Epithelial cell of esophagus (primary cell): ENCODE measurements at regions not wholly inside any gene's neighbourhood (a gene's known extent, or its start where the extent isn't known, plus 50 kb on each side); places are given as distances from the start of the nearest gene placed in this dataset.

ENCODE experiments used
- DNase-seq: peaks from one replicate; pipeline ENCODE4 v3.0.0; 2010; ENCODE audit warnings: low read depth
- H3K4me3 ChIP-seq: 2 replicates; pipeline ENCODE4 v1.5.1; 2011; ENCODE audit warnings: mild to moderate bottlenecking, low read length, control low read depth
- CTCF ChIP-seq: IDR thresholded peaks from 2 replicates; pipeline ENCODE4 v1.5.1; 2011; ENCODE audit warnings: low read depth, mild to moderate bottlenecking, low read length, control low read depth, inconsistent platforms; ENCODE audit not compliant: insufficient read depth; ENCODE audit errors: missing control alignments

GRCh38 chr10:28426392-28427159, 106.3 kb upstream of the WAC start:
- H3K4me3 ChIP-seq: no peak overlapping the region
- TF ChIP-seq CTCF: no peak
- DNase-seq: no peak

GRCh38 chr10:28427376-28427775, 105.5 kb upstream of the WAC start:
- TF ChIP-seq CTCF: no peak
- no peak for DNase-seq
- H3K4me3 ChIP-seq: no peak overlapping the region

GRCh38 chr10:28429045-28429444, 103.9 kb upstream of the WAC start:
- H3K4me3 ChIP-seq: no peak overlapping the region
- TF ChIP-seq CTCF: no peak
- no peak for DNase-seq

- DNase-seq: no peak
- no peak overlapping the region for H3K4me3 ChIP-seq
- TF ChIP-seq CTCF: no peak
Measured at GRCh38 chr10:28429573-28430216, 103.2 kb upstream of the WAC start.

- H3K4me3 ChIP-seq: no peak overlapping the region
- TF ChIP-seq CTCF: no peak
- no peak for DNase-seq
Measured at GRCh38 chr10:28431139-28431538, 101.8 kb upstream of the WAC start.

- peak; percentile 70 for DNase-seq
- no peak overlapping the region for H3K4me3 ChIP-seq
- peak; percentile 86 for TF ChIP-seq CTCF
Measured at GRCh38 chr10:28432210-28432676, 100.7 kb upstream of the WAC start.
